ENCODE measurements at regions not wholly inside any gene's neighbourhood (a gene's known extent, or its start where the extent isn't known, plus 50 kb on each side); places are given as distances from the start of the nearest gene placed in this dataset.

- CTCF ChIA-PET, result no interaction called here
- no peak for DNase-seq (ENCODE audit: low read depth in 1 of 2, low spot score in 1 of 2)
- ATAC-seq, result no peak
Observed at GRCh38 chrX:126395909-126396308, 156.7 kb downstream of the DCAF12L1 start.

More at GRCh38 chrX:126395909-126396308, 156.7 kb downstream of the DCAF12L1 start:
- Histone ChIP-seq H3K4me2 (no peak overlapping the region), H3K9me3 (no peaks in the 10 kb centered on the region), H3K27ac (no peak overlapping the region), H3K4me3 (no peak overlapping the region), H3K4me1 (no peaks in the 10 kb centered on the region)
- TF ChIP-seq RNF2 (IDR thresholded peaks at IDR 0.05; ENCODE audit: borderline replicate concordance, low read depth) (no peak), E2F6 (IDR thresholded peaks at IDR 0.05; ENCODE audit: borderline replicate concordance, low read depth) (no peak), PBX3 (IDR thresholded peaks at IDR 0.05) (no peak), NFE2L2 (conservative IDR thresholded peaks at IDR 0.05; ENCODE audit: low read length) (no peak), CBX8 (IDR thresholded peaks at IDR 0.05) (no peak), SMC3 (IDR thresholded peaks at IDR 0.05) (no peak), CHD2 (IDR thresholded peaks at IDR 0.05; ENCODE audit: low read length, partially characterized antibody) (no peak), FOXS1 (CRISPR knock-in tag; IDR thresholded peaks at IDR 0.05) (no peak), HDAC2 (IDR thresholded peaks at IDR 0.05) (no peak), POLR2AphosphoS2 (conservative IDR thresholded peaks at IDR 0.05; ENCODE audit: low read length) (no peak), USF2 (IDR thresholded peaks at IDR 0.05) (no peak), MAX (IDR thresholded peaks at IDR 0.05) (no peak), REST (IDR thresholded peaks at IDR 0.05) (no peak), KDM1A (IDR thresholded peaks at IDR 0.05; ENCODE audit: low read depth) (no peak), CBX2 (IDR thresholded peaks at IDR 0.05; ENCODE audit: borderline replicate concordance, low read depth) (no peak), CTCF (IDR thresholded peaks at IDR 0.05) (no peak)
- POLR2A ChIA-PET, result no interaction called here
- no peak for FAIRE-seq
